GM20000 (cell line): ENCODE measurements at regions not wholly inside any gene's neighbourhood (a gene's known extent, or its start where the extent isn't known, plus 50 kb on each side); places are given as distances from the start of the nearest gene placed in this dataset.

Source experiments
- DNase-seq: peaks from one replicate; pipeline ENCODE4 v3.0.0; 2012; ENCODE audit warnings: low spot score
- CTCF ChIP-seq: IDR thresholded peaks from 2 replicates; pipeline ENCODE4 v1.5.1; 2012; ENCODE audit warnings: mild to moderate bottlenecking, control low read depth; ENCODE audit errors: extremely low read depth, missing control alignments

- no peak for TF ChIP-seq CTCF
- DNase-seq = no peak
Observed at GRCh38 chr1:185567440-185567839, 166.8 kb upstream of the HMCN1 start.

GRCh38 chr1:185566995-185567394 lies 167.2 kb upstream of the HMCN1 start:
- DNase-seq = peak; percentile 34
- no peak for TF ChIP-seq CTCF

DNA sequence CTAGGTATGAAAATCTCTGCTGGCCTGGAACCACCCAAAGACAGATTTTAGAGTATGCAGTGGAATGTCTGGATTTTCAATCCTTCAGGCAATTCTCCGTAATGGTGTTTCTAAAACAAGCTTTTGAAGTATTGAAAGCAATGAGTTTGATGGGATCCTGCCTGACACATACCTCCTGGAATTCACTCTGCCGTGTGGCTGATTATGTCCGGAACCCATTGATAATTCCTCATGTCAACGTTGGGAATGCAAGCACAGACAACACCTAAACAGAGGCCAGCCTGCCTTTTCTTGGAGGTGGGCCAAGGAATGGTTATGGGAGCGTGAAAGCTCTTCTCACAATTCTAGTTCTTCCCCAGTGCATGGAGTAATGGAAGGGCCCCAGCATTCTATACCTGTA lies 168.9 kb upstream of the HMCN1 start:
- TF ChIP-seq CTCF = no peak
- DNase-seq = no peak

DNA sequence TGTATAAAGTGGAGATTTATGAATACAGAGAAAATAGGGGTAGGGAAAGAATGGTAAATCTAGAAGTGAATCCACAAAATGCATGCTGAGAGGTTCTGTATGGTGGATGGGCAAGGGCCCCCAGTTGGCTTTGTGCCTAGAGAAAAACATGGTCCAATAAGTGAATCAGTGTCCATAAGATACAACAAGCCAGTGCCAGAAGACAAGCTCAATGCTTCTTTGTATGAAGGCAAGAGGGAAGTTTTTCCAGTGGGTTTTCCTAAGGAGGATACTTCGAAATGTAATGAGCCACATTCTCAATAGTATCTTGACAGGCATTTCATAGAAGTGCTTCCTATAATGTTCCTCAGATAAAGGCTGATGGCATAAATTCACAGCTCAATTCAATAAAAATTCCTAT lies 169.4 kb upstream of the HMCN1 start:
- no peak for DNase-seq
- no peak for TF ChIP-seq CTCF

- TF ChIP-seq CTCF = no peak
Observed at GRCh38 chr1:185562461-185563359, 171.5 kb upstream of the HMCN1 start.

DNA sequence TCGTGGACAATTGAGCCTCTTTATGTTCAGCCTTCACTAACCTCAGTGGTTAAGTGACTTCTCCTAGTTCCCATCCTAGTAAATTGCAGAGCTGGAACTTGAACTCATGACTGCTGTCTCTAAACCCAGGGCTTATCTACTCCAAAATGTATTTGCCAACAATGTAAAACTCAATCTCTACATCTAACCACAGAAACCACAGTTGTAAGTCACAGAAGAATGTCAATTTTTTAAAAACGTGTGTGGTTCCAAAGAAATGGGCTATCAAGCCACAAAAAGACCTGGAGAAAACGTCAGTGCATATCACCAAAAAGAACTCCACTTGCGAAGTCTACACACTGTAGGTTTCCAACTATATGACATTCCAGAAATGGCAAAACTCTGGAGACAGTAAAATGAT lies 172.6 kb upstream of the HMCN1 start:
- no peak for DNase-seq
- TF ChIP-seq CTCF = no peak

More at GRCh38 chr1:185562461-185563359, 171.5 kb upstream of the HMCN1 start:
- no peak for DNase-seq

- no peak for TF ChIP-seq CTCF
- no peak for DNase-seq
Observed at GRCh38 chr1:185560760-185561159, 173.4 kb upstream of the HMCN1 start.
